ENCODE measurements at regions not wholly inside any gene's neighbourhood (a gene's known extent, or its start where the extent isn't known, plus 50 kb on each side); places are given as distances from the start of the nearest gene placed in this dataset.
"Not testable (repeated sequence)": the region's sequence is repeated elsewhere in the genome, so short reads cannot be mapped to it uniquely, and the experiment has no call there.

DNA sequence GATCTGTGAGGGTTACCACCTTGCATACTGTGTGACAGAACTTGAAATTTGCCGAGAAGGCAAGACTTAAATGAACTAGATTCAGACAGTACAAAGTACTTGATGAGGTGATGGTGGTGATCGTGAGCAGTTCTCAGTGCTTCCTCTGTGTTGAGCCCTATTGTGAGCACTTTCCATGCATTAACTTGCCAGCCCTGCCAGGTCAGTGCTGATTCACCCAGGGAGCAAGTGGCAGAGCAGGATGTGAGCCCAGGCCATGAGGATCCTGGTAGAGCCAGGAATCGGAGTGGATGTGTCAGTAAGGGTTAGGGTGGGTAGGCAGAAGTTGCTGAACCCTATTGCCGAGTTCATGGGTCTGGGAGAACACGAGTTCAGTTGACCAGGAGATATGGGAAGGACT lies 4545.7 kb upstream of the TPTE start:
- not testable (repeated sequence) for FAIRE-seq

DNA sequence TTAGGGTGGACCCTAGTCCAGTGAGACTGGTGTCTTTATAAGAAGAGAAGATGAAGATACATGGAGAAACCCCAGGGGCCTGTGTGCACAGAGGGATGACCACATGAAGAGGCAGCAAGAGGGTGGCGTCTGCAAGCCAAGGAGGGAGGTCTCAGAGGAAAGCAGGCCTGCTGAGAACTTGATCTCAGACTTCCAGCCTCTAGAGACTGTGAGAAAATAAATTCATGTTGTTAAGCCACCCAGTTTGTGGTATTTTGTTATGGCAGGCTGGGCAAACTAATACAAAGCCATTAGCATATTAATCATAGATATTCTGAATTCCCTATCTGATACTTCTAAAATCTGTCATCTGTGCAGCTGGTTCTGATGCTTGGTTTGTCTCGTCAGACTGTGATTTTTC lies 4523.8 kb upstream of the TPTE start:
- not testable (repeated sequence) for DNase-seq (ENCODE audit: low read depth); H3K36me3 ChIP-seq (ENCODE audit: control insufficient read depth, insufficient read depth, low read length); H3K27me3 ChIP-seq (ENCODE audit: control insufficient read depth, insufficient read depth, low read length); FAIRE-seq; H3K4me3 ChIP-seq (ENCODE audit: low read depth, low read length)

More for the DNA sequence above, 4545.7 kb upstream of the TPTE start:
- H3K4me3 ChIP-seq (ENCODE audit: low read depth, low read length); H3K36me3 ChIP-seq (ENCODE audit: control insufficient read depth, insufficient read depth, low read length); DNase-seq (ENCODE audit: low read depth); H3K27me3 ChIP-seq (ENCODE audit: control insufficient read depth, insufficient read depth, low read length): not testable (repeated sequence)

DNA sequence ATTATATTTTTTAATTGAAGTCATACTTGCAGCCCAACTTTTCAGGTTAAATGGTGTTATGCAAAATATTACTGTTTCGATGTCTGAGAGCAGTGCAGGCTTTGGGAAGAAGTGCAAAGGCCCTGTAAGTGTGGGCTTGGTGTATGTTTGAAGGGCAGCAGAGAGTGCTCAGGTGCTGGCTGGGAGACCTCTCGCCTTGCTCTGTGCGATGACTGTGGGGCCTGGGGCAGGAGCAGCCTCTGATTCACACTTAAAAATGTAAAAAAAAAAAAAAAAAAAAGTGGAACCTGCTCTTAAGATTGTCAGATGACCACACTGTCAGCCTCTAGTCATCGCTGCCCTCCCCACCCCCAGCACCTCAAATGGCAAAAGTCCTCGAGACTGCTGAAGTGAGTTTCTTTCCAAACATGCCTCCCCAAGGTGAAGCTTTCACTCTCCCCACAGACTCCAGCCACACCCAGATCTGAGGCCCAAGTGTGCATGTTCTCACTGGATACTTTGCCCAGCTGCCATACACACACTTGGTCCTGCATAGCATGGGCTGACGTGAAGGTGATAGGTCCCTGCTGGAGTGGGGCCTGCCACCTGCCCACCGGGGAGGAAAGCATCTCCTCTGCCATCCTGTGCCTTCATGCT lies 4505.8 kb upstream of the TPTE start:
- DNase-seq (ENCODE audit: low read depth); H3K27me3 ChIP-seq (ENCODE audit: control insufficient read depth, insufficient read depth, low read length); H3K36me3 ChIP-seq (ENCODE audit: control insufficient read depth, insufficient read depth, low read length); H3K4me3 ChIP-seq (ENCODE audit: low read depth, low read length); FAIRE-seq: not testable (repeated sequence)

DNA sequence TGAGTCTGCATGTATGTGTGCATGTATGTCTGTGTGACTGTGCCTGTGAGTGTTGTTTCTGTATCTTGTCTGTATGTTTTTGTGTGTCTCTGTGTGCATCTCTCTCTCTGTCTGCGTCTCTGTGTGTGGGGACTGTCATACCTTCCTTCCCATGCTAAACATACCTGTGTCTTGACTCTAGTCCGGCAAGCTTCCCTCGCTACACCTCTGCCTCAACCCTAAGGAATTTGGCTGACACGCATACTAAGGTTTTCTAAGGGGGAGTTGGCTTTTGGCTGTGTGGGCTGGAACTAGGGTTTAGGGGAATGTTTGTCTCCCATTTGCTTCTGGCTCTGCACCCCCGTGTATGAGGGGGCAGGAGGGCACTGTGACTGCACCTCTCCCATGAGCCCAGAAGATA lies 4500.9 kb upstream of the TPTE start:
- not testable (repeated sequence) for FAIRE-seq; DNase-seq (ENCODE audit: low read depth); H3K4me3 ChIP-seq (ENCODE audit: low read depth, low read length); H3K27me3 ChIP-seq (ENCODE audit: control insufficient read depth, insufficient read depth, low read length); H3K36me3 ChIP-seq (ENCODE audit: control insufficient read depth, insufficient read depth, low read length)

DNA sequence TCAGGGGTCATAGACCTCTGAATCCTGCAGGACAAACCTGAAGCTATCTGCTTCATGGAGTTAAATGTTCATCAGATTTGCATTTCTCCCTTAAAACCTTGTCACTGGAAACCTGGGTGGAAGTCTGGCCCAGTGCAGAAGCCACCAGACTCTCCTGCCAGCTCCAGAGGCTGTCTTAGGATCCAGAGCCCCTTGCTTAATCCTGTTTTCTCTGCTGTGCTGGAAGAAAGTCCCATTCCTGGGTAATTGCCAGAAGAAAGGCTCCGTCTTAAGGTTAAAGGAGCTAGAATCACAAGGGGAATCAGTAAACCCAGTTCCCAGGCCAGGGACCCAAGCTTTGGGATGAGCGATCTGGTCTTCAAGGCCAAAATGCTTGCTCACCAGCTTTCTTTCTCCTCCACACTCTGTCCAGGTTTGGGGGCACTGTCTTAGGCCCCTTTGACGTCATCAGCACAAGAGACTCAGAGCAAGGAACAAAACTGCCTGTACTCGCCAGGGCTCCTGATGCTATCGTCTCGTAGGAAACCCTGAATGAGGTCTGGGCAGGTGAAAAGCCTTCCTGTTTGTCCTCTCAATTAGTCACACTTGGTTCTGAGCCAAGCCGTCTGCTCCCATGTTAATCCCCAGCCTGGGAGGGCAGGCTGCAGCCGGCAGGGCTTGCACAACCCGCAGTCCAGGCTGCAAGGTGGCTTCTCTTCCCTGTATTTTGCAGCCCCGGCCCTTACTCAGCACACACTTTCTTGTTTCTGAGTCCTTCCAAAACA lies 4500.2 kb upstream of the TPTE start:
- H3K27me3 ChIP-seq (ENCODE audit: control insufficient read depth, insufficient read depth, low read length); H3K4me3 ChIP-seq (ENCODE audit: low read depth, low read length); H3K36me3 ChIP-seq (ENCODE audit: control insufficient read depth, insufficient read depth, low read length); DNase-seq (ENCODE audit: low read depth); FAIRE-seq: not testable (repeated sequence)

DNA sequence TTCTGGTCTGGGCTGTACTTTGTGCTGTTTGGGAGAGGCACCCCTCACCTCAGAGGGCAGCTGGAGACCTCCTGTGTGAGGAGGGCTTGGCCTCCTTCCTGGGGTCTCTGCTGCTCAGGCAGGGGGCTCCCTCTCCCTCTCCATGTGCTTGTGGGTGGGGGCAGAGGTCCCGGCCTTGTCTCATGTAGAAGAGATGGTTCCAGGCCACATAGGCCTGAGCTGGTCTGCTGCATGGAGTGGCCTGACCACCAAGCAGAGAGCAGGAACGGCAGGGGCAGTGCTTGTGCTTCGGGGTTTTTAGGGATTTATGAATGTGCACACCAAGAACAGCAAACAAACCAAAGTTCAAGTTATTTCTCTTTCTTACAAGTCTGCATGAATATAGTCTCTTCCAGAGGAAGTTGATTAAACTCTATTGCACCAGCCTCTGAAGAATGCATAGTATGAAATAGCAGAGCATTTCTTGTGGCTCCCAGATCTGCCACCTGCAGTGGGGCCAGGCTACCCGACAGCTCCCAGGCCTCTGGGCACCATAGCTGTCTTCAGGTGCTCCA lies 4499.6 kb upstream of the TPTE start:
- H3K27me3 ChIP-seq (ENCODE audit: control insufficient read depth, insufficient read depth, low read length); H3K36me3 ChIP-seq (ENCODE audit: control insufficient read depth, insufficient read depth, low read length); H3K4me3 ChIP-seq (ENCODE audit: low read depth, low read length); FAIRE-seq; DNase-seq (ENCODE audit: low read depth): not testable (repeated sequence)

DNA sequence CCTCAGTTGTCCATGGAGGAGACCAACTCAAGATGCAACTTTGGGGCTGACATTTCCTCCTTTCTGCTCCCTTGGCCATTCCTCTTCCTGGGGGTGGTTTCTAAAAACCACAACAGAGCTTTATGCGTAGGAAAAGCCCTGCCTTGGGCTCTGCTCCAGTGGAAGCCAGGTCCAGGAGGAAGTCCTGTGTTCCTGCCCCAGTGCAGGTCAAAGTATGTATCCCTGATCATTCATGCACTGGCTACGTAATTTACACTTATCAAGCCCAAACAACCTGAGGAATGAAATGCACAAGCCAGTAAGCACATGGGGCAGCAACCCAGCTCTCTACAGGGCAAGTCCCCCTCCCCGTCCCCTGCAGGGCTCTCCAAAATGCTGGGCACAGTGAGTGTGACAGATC lies 4498.1 kb upstream of the TPTE start:
- DNase-seq (ENCODE audit: low read depth); FAIRE-seq; H3K27me3 ChIP-seq (ENCODE audit: control insufficient read depth, insufficient read depth, low read length); H3K36me3 ChIP-seq (ENCODE audit: control insufficient read depth, insufficient read depth, low read length); H3K4me3 ChIP-seq (ENCODE audit: low read depth, low read length): not testable (repeated sequence)

DNA sequence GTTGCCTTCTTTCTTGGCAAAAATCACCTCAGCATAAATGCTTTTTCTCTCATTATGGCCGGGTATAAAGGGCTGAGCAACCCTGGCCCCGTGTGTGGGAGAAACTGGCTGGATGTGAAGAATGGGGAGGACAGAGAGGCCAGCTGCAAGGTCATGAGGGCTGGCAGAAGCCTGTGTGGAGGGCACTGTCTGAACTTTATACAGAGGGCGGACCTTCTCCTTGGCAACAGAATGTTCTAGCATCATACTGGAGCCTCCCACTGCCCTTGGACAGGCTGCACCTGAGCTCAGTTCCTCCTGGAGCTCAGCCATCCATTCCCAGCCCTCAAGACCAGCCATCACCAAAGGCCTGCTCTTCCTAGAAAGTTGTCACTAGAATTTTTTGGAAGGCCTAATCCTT lies 4496.2 kb upstream of the TPTE start:
- DNase-seq (ENCODE audit: low read depth); H3K36me3 ChIP-seq (ENCODE audit: control insufficient read depth, insufficient read depth, low read length); H3K4me3 ChIP-seq (ENCODE audit: low read depth, low read length); FAIRE-seq; H3K27me3 ChIP-seq (ENCODE audit: control insufficient read depth, insufficient read depth, low read length): not testable (repeated sequence)

DNA sequence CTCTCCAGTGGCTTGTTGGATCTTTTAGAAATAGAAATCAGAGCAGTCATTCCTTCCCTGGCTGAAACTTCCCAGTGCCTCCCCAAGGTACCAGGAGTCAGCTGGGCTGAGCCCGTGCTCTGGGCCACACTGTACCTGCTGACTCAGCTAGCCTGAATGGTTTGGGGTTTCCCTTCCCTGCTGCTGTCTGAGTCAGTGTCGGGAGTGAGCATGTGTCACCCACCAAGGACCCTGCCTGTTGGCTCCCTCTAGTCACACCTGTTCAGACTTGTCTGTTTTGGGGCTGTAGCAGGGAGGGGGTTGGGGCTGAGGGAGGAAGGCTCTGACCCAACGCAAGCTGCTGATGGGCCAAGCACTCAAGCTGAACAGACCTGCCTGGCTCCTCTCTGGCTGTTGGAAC lies 4493.9 kb upstream of the TPTE start:
- H3K36me3 ChIP-seq (ENCODE audit: control insufficient read depth, insufficient read depth, low read length); H3K27me3 ChIP-seq (ENCODE audit: control insufficient read depth, insufficient read depth, low read length); FAIRE-seq; H3K4me3 ChIP-seq (ENCODE audit: low read depth, low read length); DNase-seq (ENCODE audit: low read depth): not testable (repeated sequence)

DNA sequence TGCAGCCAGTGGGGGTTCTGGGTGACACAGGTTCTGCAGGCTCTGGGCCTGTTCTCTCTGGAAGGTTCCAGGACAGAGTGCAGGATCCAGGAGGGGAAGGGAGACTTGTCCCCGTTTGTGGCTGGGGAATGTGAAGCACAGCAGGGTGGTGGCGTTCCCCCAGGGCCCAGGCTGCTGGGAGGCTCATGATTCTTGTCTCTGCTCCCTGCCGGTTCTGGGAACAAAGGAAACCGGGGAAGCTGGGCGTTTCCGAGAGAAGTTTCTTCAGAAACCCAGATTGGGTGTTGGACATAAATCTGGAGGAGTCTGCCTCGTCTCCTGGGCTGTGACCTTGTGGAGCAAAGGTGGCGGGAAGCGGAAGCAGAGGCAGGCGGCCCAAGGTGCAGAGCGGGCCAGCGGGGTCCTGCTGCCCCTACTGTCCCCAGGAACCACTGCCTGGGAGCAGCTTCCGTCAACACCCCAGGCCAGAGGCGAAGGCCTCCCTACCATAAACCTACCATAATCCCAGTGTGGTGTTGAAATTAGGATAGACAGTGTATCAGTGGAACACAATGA lies 4487.2 kb upstream of the TPTE start:
- not testable (repeated sequence) for FAIRE-seq

DNA sequence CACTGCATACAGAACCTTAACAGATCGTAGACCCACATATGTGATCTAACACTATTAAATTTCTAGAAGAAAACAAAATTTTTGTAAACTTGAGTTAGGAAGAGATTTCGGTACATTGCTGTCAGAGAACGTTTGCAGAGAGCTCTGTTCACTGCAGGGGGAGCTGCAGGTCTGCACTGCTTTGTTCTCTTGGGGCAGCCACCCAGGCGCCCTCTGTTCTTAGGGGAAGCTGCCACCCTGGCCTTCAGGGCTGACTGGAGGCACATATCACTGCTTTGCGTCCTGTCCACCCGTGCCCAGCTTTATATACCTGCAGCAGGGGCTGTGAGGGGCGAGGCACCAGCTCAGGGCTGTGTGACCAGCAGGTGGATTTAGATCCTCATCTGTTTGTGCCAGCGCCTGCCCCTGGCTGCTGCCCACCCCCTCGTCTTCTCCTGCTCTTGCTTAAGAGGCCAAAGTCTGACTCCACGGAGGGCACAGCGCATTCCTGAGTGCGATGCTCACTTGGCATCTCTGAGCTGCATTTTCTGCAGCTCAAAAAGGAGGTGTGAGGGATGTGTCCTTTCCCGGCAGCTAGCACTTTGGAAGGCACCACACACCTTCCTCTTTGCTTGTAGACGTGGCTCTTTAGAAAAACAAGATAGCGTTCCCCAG lies 4486.4 kb upstream of the TPTE start:
- not testable (repeated sequence) for H3K36me3 ChIP-seq (ENCODE audit: control insufficient read depth, insufficient read depth, low read length); H3K27me3 ChIP-seq (ENCODE audit: control insufficient read depth, insufficient read depth, low read length); H3K4me3 ChIP-seq (ENCODE audit: low read depth, low read length); FAIRE-seq; DNase-seq (ENCODE audit: low read depth)

More for the DNA sequence above, 4487.2 kb upstream of the TPTE start:
- DNase-seq (ENCODE audit: low read depth); H3K36me3 ChIP-seq (ENCODE audit: control insufficient read depth, insufficient read depth, low read length); H3K27me3 ChIP-seq (ENCODE audit: control insufficient read depth, insufficient read depth, low read length); H3K4me3 ChIP-seq (ENCODE audit: low read depth, low read length): not testable (repeated sequence)

DNA sequence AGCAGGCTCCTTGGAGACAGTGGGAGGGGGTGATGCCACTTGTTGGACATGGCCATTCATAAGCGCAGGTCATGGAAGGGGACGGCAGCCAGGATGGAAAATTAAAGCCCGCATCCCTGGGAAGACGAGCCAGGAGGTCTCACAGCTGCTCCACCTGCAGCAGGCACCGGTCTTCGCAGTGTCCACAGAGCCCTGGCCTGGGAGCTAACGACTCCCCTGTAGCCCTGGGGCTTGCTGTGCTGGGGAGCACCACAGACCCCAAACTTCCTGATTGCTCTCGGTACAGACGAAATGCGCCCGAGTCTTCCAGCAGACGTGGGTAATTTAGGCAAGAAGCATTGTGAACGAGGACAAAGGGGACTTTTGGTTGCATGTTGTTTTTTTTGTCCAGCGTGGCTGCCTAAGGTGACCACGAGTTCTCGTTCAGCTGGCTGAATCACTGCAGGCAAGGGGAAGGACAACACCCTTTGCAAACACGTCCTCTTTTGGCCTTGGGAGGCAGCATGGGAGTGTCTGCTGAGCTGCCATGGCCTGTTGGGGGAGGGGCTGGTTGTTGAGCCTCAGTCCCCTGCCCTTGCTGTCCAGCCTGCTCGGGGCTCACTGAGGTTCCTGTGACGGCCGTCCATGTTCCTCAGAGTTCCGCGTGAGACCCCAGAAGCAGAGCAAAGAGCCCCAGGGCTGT lies 4485.8 kb upstream of the TPTE start:
- H3K4me3 ChIP-seq (ENCODE audit: low read depth, low read length); H3K27me3 ChIP-seq (ENCODE audit: control insufficient read depth, insufficient read depth, low read length); FAIRE-seq; H3K36me3 ChIP-seq (ENCODE audit: control insufficient read depth, insufficient read depth, low read length); DNase-seq (ENCODE audit: low read depth): not testable (repeated sequence)

DNA sequence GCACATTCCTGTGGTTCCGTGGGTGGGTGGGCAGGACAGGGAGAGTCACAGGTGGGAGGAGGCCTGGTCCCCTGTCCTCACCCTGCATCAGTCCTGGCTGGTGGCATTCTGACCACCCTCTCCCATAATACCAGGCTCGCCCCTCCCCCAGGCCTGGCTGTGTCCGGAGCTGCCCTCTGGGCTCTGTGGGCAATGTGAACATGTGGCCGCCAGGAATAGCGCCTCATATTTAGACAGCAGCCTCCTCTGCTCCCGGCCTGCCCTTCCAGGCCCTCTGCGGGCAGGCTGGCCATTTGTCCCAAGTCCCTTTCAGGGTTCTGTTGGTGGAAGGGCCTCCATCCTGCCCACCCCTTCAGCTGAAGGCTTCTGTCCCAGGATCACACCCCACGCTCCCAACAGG lies 4482.2 kb upstream of the TPTE start:
- FAIRE-seq; H3K36me3 ChIP-seq (ENCODE audit: control insufficient read depth, insufficient read depth, low read length); H3K4me3 ChIP-seq (ENCODE audit: low read depth, low read length); H3K27me3 ChIP-seq (ENCODE audit: control insufficient read depth, insufficient read depth, low read length); DNase-seq (ENCODE audit: low read depth): not testable (repeated sequence)

DNA sequence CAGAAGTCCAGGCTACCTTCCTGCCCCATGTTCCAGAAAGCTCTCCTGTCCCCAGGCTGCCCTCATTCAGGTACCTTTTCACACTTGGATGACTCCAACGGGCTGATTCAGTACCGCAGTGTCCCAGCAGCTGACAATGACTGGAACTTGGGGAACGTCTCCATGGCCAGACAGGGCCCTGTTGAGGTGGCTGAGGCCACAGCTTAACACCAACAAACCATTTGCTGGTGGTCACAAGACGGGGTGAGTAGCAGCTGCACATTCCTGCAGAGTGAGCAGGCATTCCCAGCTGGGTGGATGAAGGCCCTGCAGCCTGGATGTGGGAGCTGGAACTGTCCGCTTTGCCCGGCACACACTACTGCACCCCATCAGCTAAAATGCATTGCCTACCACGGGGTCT lies 4481.3 kb upstream of the TPTE start:
- FAIRE-seq, result not testable (repeated sequence)

More for the DNA sequence above, 4481.3 kb upstream of the TPTE start:
- H3K36me3 ChIP-seq (ENCODE audit: control insufficient read depth, insufficient read depth, low read length); H3K4me3 ChIP-seq (ENCODE audit: low read depth, low read length); H3K27me3 ChIP-seq (ENCODE audit: control insufficient read depth, insufficient read depth, low read length); DNase-seq (ENCODE audit: low read depth): not testable (repeated sequence)
